Lower lobe of right lung (tissue), 2 donors: ENCODE measurements at regions not wholly inside any gene's neighbourhood (a gene's known extent, or its start where the extent isn't known, plus 50 kb on each side); places are given as distances from the start of the nearest gene placed in this dataset.

Experiments used
- ATAC-seq, 2 donors: fragments of 200-7000 bp; cut with Tn5 transposase; one replicate each; pipeline ENCODE4 v1.9.1; 2020 to 2022; ENCODE audit warnings: mild to moderate bottlenecking in 2 of 2, moderate library complexity in 2 of 2
- DNase-seq: peaks from one replicate; pipeline ENCODE4 v3.0.0-alpha.2; 2020
- H3K27ac ChIP-seq: fragments of 200-600 bp; one replicate; pipeline ENCODE4 v1.8.0; 2022
- H3K27me3 ChIP-seq: fragments of 200-600 bp; one replicate; pipeline ENCODE4 v1.8.0; 2022; ENCODE audit warnings: low read depth
- H3K36me3 ChIP-seq: fragments of 200-600 bp; one replicate; pipeline ENCODE4 v1.8.0; 2022; ENCODE audit warnings: mild to moderate bottlenecking
- H3K4me1 ChIP-seq: fragments of 200-600 bp; one replicate; pipeline ENCODE4 v1.8.0; 2022
- H3K4me3 ChIP-seq: fragments of 200-600 bp; one replicate; pipeline ENCODE4 v1.8.0; 2022; ENCODE audit warnings: mild to moderate bottlenecking
- H3K9me3 ChIP-seq: fragments of 200-600 bp; one replicate; pipeline ENCODE4 v1.8.0; 2022
- CTCF ChIP-seq: fragments of 200-600 bp; IDR thresholded peaks from one replicate; pipeline ENCODE4 v1.8.0; 2022; ENCODE audit warnings: antibody characterized with exemption, mild to moderate bottlenecking
- intact Hi-C: fragments of 100-400 bp; cut with DNase I; formaldehyde crosslinking; loops from one replicate; pipeline ENCODE4 v1.11.0; 2022
- donor health status: DM: no; HTN: yes; CAD: no; lungs with severe emphysema.

- intact Hi-C loops = no loop called here
- H3K27ac ChIP-seq = no peak overlapping the region
Observed at GRCh38 chr10:121296378-121296777, 301.9 kb downstream of the FGFR2 start.

GRCh38 chr10:121296881-121297585 is 301.2 kb downstream of the FGFR2 start:
- no peak for TF ChIP-seq CTCF
- DNase-seq (no peak), ATAC-seq (no peak)
- Histone ChIP-seq H3K4me3 (no peak overlapping the region), H3K27me3 (no peaks in the 10 kb centered on the region), H3K36me3 (no peaks in the 10 kb centered on the region), H3K4me1 (no peaks in the 10 kb centered on the region), H3K9me3 (no peaks in the 10 kb centered on the region), H3K27ac (no peak overlapping the region)
- intact Hi-C loops = no loop called here

More at GRCh38 chr10:121296378-121296777, 301.9 kb downstream of the FGFR2 start:
- H3K4me1 ChIP-seq = no peaks in the 10 kb centered on the region
- ATAC-seq (no peak), DNase-seq (no peak)
- no peak overlapping the region for H3K4me3 ChIP-seq
- H3K36me3 ChIP-seq = no peaks in the 10 kb centered on the region
- TF ChIP-seq CTCF = no peak
- no peaks in the 10 kb centered on the region for H3K9me3 ChIP-seq
- no peaks in the 10 kb centered on the region for H3K27me3 ChIP-seq

GRCh38 chr10:121300723-121301122 is 297.5 kb downstream of the FGFR2 start:
- H3K9me3 ChIP-seq = no peaks in the 10 kb centered on the region
- DNase-seq (no peak), ATAC-seq (no peak)
- no peaks in the 10 kb centered on the region for H3K4me1 ChIP-seq
- H3K36me3 ChIP-seq = no peaks in the 10 kb centered on the region
- intact Hi-C loops = no loop called here
- H3K27me3 ChIP-seq = no peaks in the 10 kb centered on the region
- TF ChIP-seq CTCF = no peak
- H3K4me3 ChIP-seq = no peak overlapping the region
- no peak overlapping the region for H3K27ac ChIP-seq

- no peak for ATAC-seq
- no peak for DNase-seq
- intact Hi-C loops = no loop called here
Observed at GRCh38 chr10:121302541-121303180, 295.6 kb downstream of the FGFR2 start.

GRCh38 chr10:121303287-121303890 is 294.9 kb downstream of the FGFR2 start:
- Histone ChIP-seq H3K4me1 (no peaks in the 10 kb centered on the region), H3K27me3 (no peaks in the 10 kb centered on the region), H3K9me3 (peaks cover 3% of the 10 kb centered on the region), H3K27ac (no peak overlapping the region), H3K4me3 (no peak overlapping the region), H3K36me3 (no peaks in the 10 kb centered on the region)
- intact Hi-C loops = no loop called here
- no peak for DNase-seq
- ATAC-seq = peak; percentile 50 to 69
- no peak for TF ChIP-seq CTCF

More at GRCh38 chr10:121302541-121303180, 295.6 kb downstream of the FGFR2 start:
- Histone ChIP-seq H3K36me3 (no peaks in the 10 kb centered on the region), H3K4me1 (no peaks in the 10 kb centered on the region), H3K9me3 (no peaks in the 10 kb centered on the region), H3K27ac (no peak overlapping the region), H3K27me3 (no peaks in the 10 kb centered on the region), H3K4me3 (no peak overlapping the region)
- TF ChIP-seq CTCF = no peak
